Neural progenitor cell (in vitro differentiated cells): ENCODE measurements at regions not wholly inside any gene's neighbourhood (a gene's known extent, or its start where the extent isn't known, plus 50 kb on each side); places are given as distances from the start of the nearest gene placed in this dataset.
"Not testable (repeated sequence)": the region's sequence is repeated elsewhere in the genome, so short reads cannot be mapped to it uniquely, and the experiment has no call there.

Experiments used
- DNase-seq: peaks from one replicate; pipeline ENCODE4 v3.0.0-alpha.2; 2016; ENCODE audit warnings: low spot score
- H2AFZ ChIP-seq: fragments of 200-600 bp; sonication (generic); replicated peaks from 2 replicates; pipeline ENCODE4 v1.6.1; 2016; ENCODE audit warnings: antibody characterized with exemption
- H3F3A ChIP-seq: fragments of 200-600 bp; sonication (generic); 2 replicates; pipeline ENCODE4 v1.6.1; 2016; ENCODE audit warnings: antibody characterized with exemption, low read depth
- H3K27ac ChIP-seq: fragments of 200-600 bp; sonication (generic); 2 replicates; pipeline ENCODE4 v1.5.1; 2016; ENCODE audit warnings: mild to moderate bottlenecking
- H3K27me3 ChIP-seq: fragments of 200-600 bp; sonication (generic); 2 replicates; pipeline ENCODE4 v1.6.1; 2016; ENCODE audit warnings: mild to moderate bottlenecking, moderate library complexity
- H3K36me3 ChIP-seq: fragments of 200-600 bp; sonication (generic); 2 replicates; pipeline ENCODE4 v1.5.1; 2016
- H3K4me1 ChIP-seq: fragments of 200-600 bp; sonication (generic); 2 replicates; pipeline ENCODE4 v1.6.1; 2016; ENCODE audit warnings: mixed run types
- H3K4me2 ChIP-seq: fragments of 200-600 bp; sonication (generic); 2 replicates; pipeline ENCODE4 v1.6.1; 2016
- H3K4me3 ChIP-seq: fragments of 200-600 bp; sonication (generic); 2 replicates; pipeline ENCODE4 v1.5.1; 2016
- H3K79me2 ChIP-seq: fragments of 200-600 bp; sonication (generic); 2 replicates; pipeline ENCODE4 v1.6.1; 2016; ENCODE audit warnings: low read depth
- H3K9ac ChIP-seq: fragments of 200-600 bp; sonication (generic); 2 replicates; pipeline ENCODE4 v1.6.1; 2016
- H3K9me3 ChIP-seq: fragments of 200-600 bp; sonication (generic); 2 replicates; pipeline ENCODE4 v1.5.1; 2016; ENCODE audit warnings: low read depth
- H4K20me1 ChIP-seq: fragments of 200-600 bp; sonication (generic); 2 replicates; pipeline ENCODE4 v1.6.1; 2016; ENCODE audit warnings: low read depth
- H3K27ac Mint-ChIP-seq: 3 replicates; pipeline ENCODE4 v1.8.0; 2021; ENCODE audit warnings: mixed read lengths
- H3K27me3 Mint-ChIP-seq: 2 replicates; pipeline ENCODE4 v1.8.0; 2022; ENCODE audit warnings: low read depth, mild to moderate bottlenecking, inconsistent platforms, moderate library complexity, mixed read lengths; ENCODE audit not compliant: insufficient read depth
- H3K36me3 Mint-ChIP-seq: 3 replicates; pipeline ENCODE4 v1.8.0; 2021; ENCODE audit warnings: mixed read lengths
- H3K4me1 Mint-ChIP-seq: 3 replicates; pipeline ENCODE4 v1.8.0; 2021; ENCODE audit warnings: mixed read lengths
- H3K4me3 Mint-ChIP-seq: 3 replicates; pipeline ENCODE4 v1.8.0; 2021; ENCODE audit warnings: mild to moderate bottlenecking, moderate library complexity, mixed read lengths
- H3K9me3 Mint-ChIP-seq: 3 replicates; pipeline ENCODE4 v1.8.0; 2020; ENCODE audit warnings: mixed read lengths
- EZH2 ChIP-seq: fragments of 200-600 bp; sonication (generic); IDR thresholded peaks from 2 replicates; pipeline ENCODE4 v1.6.1; 2017; ENCODE audit warnings: antibody characterized with exemption, mild to moderate bottlenecking, moderate library complexity
- EZH2phosphoT487 ChIP-seq: fragments of 200-600 bp; sonication (generic); IDR thresholded peaks from 2 replicates; pipeline ENCODE4 v1.6.1; 2017; ENCODE audit warnings: antibody characterized with exemption
- TF ChIP-seq, protein P1 (sequence below): fragments of 200-600 bp; sonication (generic); IDR thresholded peaks from 2 replicates; pipeline ENCODE4 v1.5.1; 2017; ENCODE audit warnings: antibody characterized with exemption, mild to moderate bottlenecking

DNA sequence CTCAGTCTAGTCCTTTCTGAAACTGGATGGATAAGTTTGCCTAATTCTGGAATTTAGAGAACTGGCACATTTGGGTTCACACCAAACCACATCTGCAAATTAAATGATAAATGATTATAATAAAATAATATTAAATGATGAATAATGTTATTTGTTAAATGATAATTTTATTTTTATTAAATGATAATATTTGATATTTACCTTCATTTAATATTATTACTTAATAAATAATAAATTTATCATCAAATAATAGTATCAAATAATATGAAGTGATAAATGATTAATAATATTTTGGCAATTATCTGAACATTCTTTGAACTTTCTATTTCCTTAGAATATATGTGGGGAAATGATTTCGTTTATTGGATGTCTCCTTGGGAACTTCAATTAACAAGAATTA lies 1604.2 kb downstream of the STIM2 start:
- H3K27me3 Mint-ChIP-seq, result no peaks in the 10 kb centered on the region
- no peak overlapping the region for H3K9ac ChIP-seq
- H3K4me1 ChIP-seq, result no peaks in the 10 kb centered on the region
- no peaks in the 10 kb centered on the region for H3K79me2 ChIP-seq
- H3K9me3 ChIP-seq, result no peaks in the 10 kb centered on the region
- H3K4me1 Mint-ChIP-seq, result peaks cover 17% of the 10 kb centered on the region
- H3K4me3 ChIP-seq, result no peak overlapping the region
- H3K4me3 Mint-ChIP-seq, result no peak overlapping the region
- DNase-seq, result no peak
- H3F3A ChIP-seq, result no peaks in the 10 kb centered on the region
- H3K27ac Mint-ChIP-seq, result no peak overlapping the region
- H3K4me2 ChIP-seq, result no peak overlapping the region
- peaks cover 2% of the 10 kb centered on the region for H3K9me3 Mint-ChIP-seq
- H4K20me1 ChIP-seq, result no peaks in the 10 kb centered on the region
- no peak for TF ChIP-seq EZH2
- no peak for TF ChIP-seq EZH2phosphoT487
- TF ChIP-seq, protein P1, sequence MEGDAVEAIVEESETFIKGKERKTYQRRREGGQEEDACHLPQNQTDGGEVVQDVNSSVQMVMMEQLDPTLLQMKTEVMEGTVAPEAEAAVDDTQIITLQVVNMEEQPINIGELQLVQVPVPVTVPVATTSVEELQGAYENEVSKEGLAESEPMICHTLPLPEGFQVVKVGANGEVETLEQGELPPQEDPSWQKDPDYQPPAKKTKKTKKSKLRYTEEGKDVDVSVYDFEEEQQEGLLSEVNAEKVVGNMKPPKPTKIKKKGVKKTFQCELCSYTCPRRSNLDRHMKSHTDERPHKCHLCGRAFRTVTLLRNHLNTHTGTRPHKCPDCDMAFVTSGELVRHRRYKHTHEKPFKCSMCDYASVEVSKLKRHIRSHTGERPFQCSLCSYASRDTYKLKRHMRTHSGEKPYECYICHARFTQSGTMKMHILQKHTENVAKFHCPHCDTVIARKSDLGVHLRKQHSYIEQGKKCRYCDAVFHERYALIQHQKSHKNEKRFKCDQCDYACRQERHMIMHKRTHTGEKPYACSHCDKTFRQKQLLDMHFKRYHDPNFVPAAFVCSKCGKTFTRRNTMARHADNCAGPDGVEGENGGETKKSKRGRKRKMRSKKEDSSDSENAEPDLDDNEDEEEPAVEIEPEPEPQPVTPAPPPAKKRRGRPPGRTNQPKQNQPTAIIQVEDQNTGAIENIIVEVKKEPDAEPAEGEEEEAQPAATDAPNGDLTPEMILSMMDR, result no peak
- no peaks in the 10 kb centered on the region for H3K36me3 Mint-ChIP-seq
- H2AFZ ChIP-seq, result no peak overlapping the region
- no peaks in the 10 kb centered on the region for H3K27me3 ChIP-seq
- H3K27ac ChIP-seq, result no peak overlapping the region
- H3K36me3 ChIP-seq, result no peaks in the 10 kb centered on the region

DNA sequence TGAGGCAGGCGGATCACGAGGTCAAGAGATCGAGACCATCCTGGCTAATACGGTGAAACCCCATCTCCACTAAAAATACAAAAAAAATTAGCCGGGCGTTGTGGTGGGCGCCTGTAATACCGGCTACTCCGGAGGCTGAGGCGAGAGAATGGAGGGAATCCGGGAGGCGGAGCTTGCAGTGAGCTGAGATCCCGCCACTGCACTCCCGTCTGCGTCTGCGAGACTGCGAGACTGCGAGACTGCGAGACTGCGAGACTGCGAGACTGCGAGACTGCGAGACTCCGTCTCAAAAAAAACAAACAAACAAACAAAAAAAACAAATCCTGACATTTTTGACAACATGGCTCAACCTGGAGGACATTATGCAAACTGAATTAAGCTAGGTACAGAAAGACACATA lies 1606.2 kb downstream of the STIM2 start:
- not testable (repeated sequence) for H3K4me2 ChIP-seq, H3K27me3 ChIP-seq, H3K4me3 Mint-ChIP-seq, H3K27ac ChIP-seq, H3K27ac Mint-ChIP-seq, H3K9me3 Mint-ChIP-seq, H3K4me3 ChIP-seq, H3K9ac ChIP-seq, H3K36me3 ChIP-seq, H3F3A ChIP-seq, H3K9me3 ChIP-seq, H2AFZ ChIP-seq, H3K4me1 ChIP-seq, H4K20me1 ChIP-seq, DNase-seq, H3K27me3 Mint-ChIP-seq, H3K36me3 Mint-ChIP-seq, H3K79me2 ChIP-seq
- peaks cover 14% of the 10 kb centered on the region for H3K4me1 Mint-ChIP-seq

DNA sequence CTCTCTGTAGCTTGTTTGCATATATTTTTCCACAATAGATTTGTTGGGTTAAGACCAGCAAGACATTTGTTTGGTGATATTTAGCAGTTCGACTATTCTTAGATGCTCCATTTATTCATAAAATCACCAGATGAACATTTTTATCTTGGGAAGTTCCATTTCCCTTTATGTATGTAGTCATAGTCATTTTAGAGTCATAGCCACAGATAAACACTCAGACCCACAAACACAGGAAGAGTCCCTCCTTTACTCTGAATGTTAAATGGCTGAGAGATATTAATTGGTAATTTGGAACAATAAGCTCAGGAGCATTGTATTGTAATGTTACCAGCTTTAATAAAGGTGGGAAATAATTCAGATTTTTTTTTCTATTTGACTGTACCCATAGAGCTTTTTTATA lies 1608.7 kb downstream of the STIM2 start:
- Histone ChIP-seq H3K4me2 (no peak overlapping the region), H3F3A (no peaks in the 10 kb centered on the region), H3K36me3 (no peaks in the 10 kb centered on the region), H2AFZ (no peak overlapping the region), H3K27ac (no peak overlapping the region), H3K4me1 (no peaks in the 10 kb centered on the region), H4K20me1 (no peaks in the 10 kb centered on the region), H3K79me2 (no peaks in the 10 kb centered on the region), H3K27me3 (no peaks in the 10 kb centered on the region), H3K4me3 (no peak overlapping the region), H3K9me3 (no peaks in the 10 kb centered on the region), H3K9ac (no peak overlapping the region)
- no peak overlapping the region for H3K27ac Mint-ChIP-seq
- no peak overlapping the region for H3K4me3 Mint-ChIP-seq
- no peaks in the 10 kb centered on the region for H3K27me3 Mint-ChIP-seq
- TF ChIP-seq EZH2 (no peak), EZH2phosphoT487 (no peak)
- TF ChIP-seq, protein P1, result no peak
- peaks cover 2% of the 10 kb centered on the region for H3K9me3 Mint-ChIP-seq
- H3K36me3 Mint-ChIP-seq, result no peaks in the 10 kb centered on the region
- H3K4me1 Mint-ChIP-seq, result peaks cover 7% of the 10 kb centered on the region
- DNase-seq, result no peak

DNA sequence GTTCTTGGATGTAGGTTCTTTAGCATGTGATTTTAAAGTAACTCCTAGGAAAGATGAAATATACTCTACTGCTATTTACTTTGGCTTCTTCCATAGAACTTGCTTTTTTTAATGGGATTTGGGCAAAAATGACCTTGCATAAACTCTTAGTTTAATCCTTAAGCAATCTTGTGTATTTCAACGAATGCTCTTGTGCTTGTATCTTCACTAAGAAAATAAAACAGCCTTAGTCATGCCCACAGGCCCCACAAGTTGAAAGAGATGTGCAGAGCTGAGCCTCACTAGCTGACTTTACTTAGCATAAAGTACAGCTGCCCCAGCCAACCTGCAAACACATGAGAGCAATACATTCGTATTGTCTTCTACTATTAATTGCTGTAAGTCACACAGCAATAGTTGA lies 1609.2 kb downstream of the STIM2 start:
- H3K36me3 Mint-ChIP-seq, result no peaks in the 10 kb centered on the region
- no peaks in the 10 kb centered on the region for H3K79me2 ChIP-seq
- H3K27me3 Mint-ChIP-seq, result no peaks in the 10 kb centered on the region
- H3K36me3 ChIP-seq, result no peaks in the 10 kb centered on the region
- no peaks in the 10 kb centered on the region for H3F3A ChIP-seq
- H3K4me1 Mint-ChIP-seq, result peaks cover 7% of the 10 kb centered on the region
- no peaks in the 10 kb centered on the region for H3K27me3 ChIP-seq
- no peak overlapping the region for H3K4me3 Mint-ChIP-seq
- H3K27ac ChIP-seq, result no peak overlapping the region
- H2AFZ ChIP-seq, result no peak overlapping the region
- no peaks in the 10 kb centered on the region for H3K4me1 ChIP-seq
- no peak overlapping the region for H3K4me2 ChIP-seq
- no peak for TF ChIP-seq EZH2
- H3K9ac ChIP-seq, result no peak overlapping the region
- H3K9me3 Mint-ChIP-seq, result peaks cover 2% of the 10 kb centered on the region
- H3K4me3 ChIP-seq, result no peak overlapping the region
- H3K27ac Mint-ChIP-seq, result no peak overlapping the region
- H3K9me3 ChIP-seq, result no peaks in the 10 kb centered on the region
- DNase-seq, result no peak
- H4K20me1 ChIP-seq, result no peaks in the 10 kb centered on the region
